ENCODE measurements at regions not wholly inside any gene's neighbourhood (a gene's known extent, or its start where the extent isn't known, plus 50 kb on each side); places are given as distances from the start of the nearest gene placed in this dataset.

- DNase-seq (ENCODE audit: low read depth): no peak
- TF ChIP-seq CTCF (conservative IDR thresholded peaks at IDR 0.05; ENCODE audit: control insufficient read depth, insufficient read depth, low read depth, low read length): no peak
- no peak overlapping the region for H3K4me3 ChIP-seq (ENCODE audit: control insufficient read depth, low read depth, low read length)
These were observed 327.4 kb downstream of the SH3GL2 start for GRCh38 chr9:17906176-17906840.

- TF ChIP-seq CTCF (conservative IDR thresholded peaks at IDR 0.05; ENCODE audit: control insufficient read depth, insufficient read depth, low read depth, low read length): no peak
- H3K4me3 ChIP-seq (ENCODE audit: control insufficient read depth, low read depth, low read length): no peak overlapping the region
- DNase-seq (ENCODE audit: low read depth): no peak
These were observed 328.2 kb downstream of the SH3GL2 start for GRCh38 chr9:17906841-17907778.

- no peak for TF ChIP-seq CTCF (conservative IDR thresholded peaks at IDR 0.05; ENCODE audit: control insufficient read depth, insufficient read depth, low read depth, low read length)
- no peak for DNase-seq (ENCODE audit: low read depth)
- H3K4me3 ChIP-seq (ENCODE audit: control insufficient read depth, low read depth, low read length): no peak overlapping the region
These were observed 329.1 kb downstream of the SH3GL2 start for GRCh38 chr9:17907779-17908508.

- no peak for TF ChIP-seq CTCF (conservative IDR thresholded peaks at IDR 0.05; ENCODE audit: control insufficient read depth, insufficient read depth, low read depth, low read length)
- no peak overlapping the region for H3K4me3 ChIP-seq (ENCODE audit: control insufficient read depth, low read depth, low read length)
- no peak for DNase-seq (ENCODE audit: low read depth)
These were observed 347.4 kb downstream of the SH3GL2 start for GRCh38 chr9:17926246-17926645.

GRCh38 chr9:17927616-17928015 is 348.8 kb downstream of the SH3GL2 start:
- no peak for TF ChIP-seq CTCF (conservative IDR thresholded peaks at IDR 0.05; ENCODE audit: control insufficient read depth, insufficient read depth, low read depth, low read length)
- DNase-seq (ENCODE audit: low read depth): no peak
- no peak overlapping the region for H3K4me3 ChIP-seq (ENCODE audit: control insufficient read depth, low read depth, low read length)

GRCh38 chr9:17928228-17928627 is 349.4 kb downstream of the SH3GL2 start:
- DNase-seq (ENCODE audit: low read depth): no peak
- no peak overlapping the region for H3K4me3 ChIP-seq (ENCODE audit: control insufficient read depth, low read depth, low read length)
- TF ChIP-seq CTCF (conservative IDR thresholded peaks at IDR 0.05; ENCODE audit: control insufficient read depth, insufficient read depth, low read depth, low read length): no peak
